ENCODE measurements at regions not wholly inside any gene's neighbourhood (a gene's known extent, or its start where the extent isn't known, plus 50 kb on each side); places are given as distances from the start of the nearest gene placed in this dataset.

DNA sequence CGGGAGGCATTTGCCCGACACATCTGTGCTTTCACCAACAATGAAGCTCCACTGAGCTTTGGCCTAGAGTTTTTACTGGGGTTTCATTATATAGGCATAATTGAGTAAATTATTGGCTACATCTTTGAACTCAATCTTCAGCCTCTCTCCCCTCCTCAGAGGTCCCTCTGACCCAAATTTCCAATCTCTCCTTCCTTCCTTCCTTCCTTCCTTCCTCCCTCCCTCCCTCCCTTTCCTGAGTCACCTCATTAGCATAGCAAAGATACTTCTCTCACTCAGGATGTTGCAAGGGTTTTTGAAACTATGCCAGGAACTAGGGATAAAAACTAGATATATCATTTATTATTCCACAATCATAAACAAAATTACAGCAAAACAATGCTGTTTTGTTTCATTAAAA, 202.8 kb upstream of the PRNP start:
- TF ChIP-seq, protein P1, sequence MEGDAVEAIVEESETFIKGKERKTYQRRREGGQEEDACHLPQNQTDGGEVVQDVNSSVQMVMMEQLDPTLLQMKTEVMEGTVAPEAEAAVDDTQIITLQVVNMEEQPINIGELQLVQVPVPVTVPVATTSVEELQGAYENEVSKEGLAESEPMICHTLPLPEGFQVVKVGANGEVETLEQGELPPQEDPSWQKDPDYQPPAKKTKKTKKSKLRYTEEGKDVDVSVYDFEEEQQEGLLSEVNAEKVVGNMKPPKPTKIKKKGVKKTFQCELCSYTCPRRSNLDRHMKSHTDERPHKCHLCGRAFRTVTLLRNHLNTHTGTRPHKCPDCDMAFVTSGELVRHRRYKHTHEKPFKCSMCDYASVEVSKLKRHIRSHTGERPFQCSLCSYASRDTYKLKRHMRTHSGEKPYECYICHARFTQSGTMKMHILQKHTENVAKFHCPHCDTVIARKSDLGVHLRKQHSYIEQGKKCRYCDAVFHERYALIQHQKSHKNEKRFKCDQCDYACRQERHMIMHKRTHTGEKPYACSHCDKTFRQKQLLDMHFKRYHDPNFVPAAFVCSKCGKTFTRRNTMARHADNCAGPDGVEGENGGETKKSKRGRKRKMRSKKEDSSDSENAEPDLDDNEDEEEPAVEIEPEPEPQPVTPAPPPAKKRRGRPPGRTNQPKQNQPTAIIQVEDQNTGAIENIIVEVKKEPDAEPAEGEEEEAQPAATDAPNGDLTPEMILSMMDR (IDR thresholded peaks at IDR 0.05; ENCODE audit: poor library complexity, severe bottlenecking) = no peak
- TF ChIP-seq EP300 (conservative IDR thresholded peaks at IDR 0.05; ENCODE audit: poor library complexity, severe bottlenecking) (no peak), POLR2AphosphoS5 (IDR thresholded peaks at IDR 0.05) (no peak), EZH2 (IDR thresholded peaks at IDR 0.05; ENCODE audit: borderline replicate concordance, insufficient read depth, low read length, poor library complexity, severe bottlenecking) (no peak), RAD21 (conservative IDR thresholded peaks at IDR 0.05) (no peak)
